ENCODE measurements at regions not wholly inside any gene's neighbourhood (a gene's known extent, or its start where the extent isn't known, plus 50 kb on each side); places are given as distances from the start of the nearest gene placed in this dataset.

- TF ChIP-seq OSR1 (CRISPR knock-in tag; IDR thresholded peaks at IDR 0.05) (no peak), ESRRG (CRISPR knock-in tag; IDR thresholded peaks at IDR 0.05) (no peak), RARB (CRISPR knock-in tag; IDR thresholded peaks at IDR 0.05) (no peak), CREB5 (CRISPR knock-in tag; IDR thresholded peaks at IDR 0.05; ENCODE audit: low read depth) (no peak), ARNTL (CRISPR knock-in tag; IDR thresholded peaks at IDR 0.05; ENCODE audit: borderline replicate concordance, low read depth) (no peak), BACH2 (CRISPR knock-in tag; IDR thresholded peaks at IDR 0.05; ENCODE audit: borderline replicate concordance) (no peak), SNAI2 (CRISPR knock-in tag; IDR thresholded peaks at IDR 0.05) (no peak)
Observed at GRCh38 chr4:30855232-30855631, 135.1 kb downstream of the PCDH7 start.

All from SK-N-SH treated with all-trans-retinoic acid at 6 μM for 48 hours (cell line).